Stimulated activated CD4-positive, alpha-beta T cell treated with anti-CD3 and anti-CD28 coated beads, Interleukin-15, amount 100 ng/mL, for 48 hours (primary cell): ENCODE measurements at regions not wholly inside any gene's neighbourhood (a gene's known extent, or its start where the extent isn't known, plus 50 kb on each side); places are given as distances from the start of the nearest gene placed in this dataset.

ENCODE experiments used
- DNase-seq, 2 donors: peaks; one replicate each; pipeline ENCODE4 v3.0.0-alpha.2; 2020; ENCODE audit warnings: low read depth in 2 of 2

GRCh38 chr2:137824501-137824900, 139.8 kb upstream of the HNMT start:
- no peak for DNase-seq

- DNase-seq: no peak
Observed at GRCh38 chr2:137826373-137827372, 137.6 kb upstream of the HNMT start.

GRCh38 chr2:137828624-137829023, 135.6 kb upstream of the HNMT start:
- DNase-seq: no peak

- no peak for DNase-seq
Observed at GRCh38 chr2:137829251-137829650, 135.0 kb upstream of the HNMT start.

- no peak for DNase-seq
Observed at GRCh38 chr2:137834760-137835379, 129.4 kb upstream of the HNMT start.

- no peak for DNase-seq
Observed at GRCh38 chr2:137836671-137837070, 127.6 kb upstream of the HNMT start.

- no peak for DNase-seq
Observed at GRCh38 chr2:137837830-137838229, 126.4 kb upstream of the HNMT start.

GRCh38 chr2:137838255-137839092, 125.8 kb upstream of the HNMT start:
- DNase-seq: no peak

- no peak for DNase-seq
Observed at GRCh38 chr2:137842430-137842829, 121.8 kb upstream of the HNMT start.

- no peak for DNase-seq
Observed at GRCh38 chr2:137842952-137843351, 121.3 kb upstream of the HNMT start.

- no peak for DNase-seq
Observed at GRCh38 chr2:137845422-137845821, 118.9 kb upstream of the HNMT start.

GRCh38 chr2:137846993-137847392, 117.3 kb upstream of the HNMT start:
- no peak for DNase-seq

- DNase-seq: no peak
Observed at GRCh38 chr2:137847443-137847842, 116.8 kb upstream of the HNMT start.

- DNase-seq: no peak
Observed at GRCh38 chr2:137857881-137858280, 106.4 kb upstream of the HNMT start.

GRCh38 chr2:137862651-137863050, 101.6 kb upstream of the HNMT start:
- DNase-seq: no peak

- peak in 1 of 2 donors; percentile 32 for DNase-seq
Observed at GRCh38 chr2:137865954-137866540, 98.2 kb upstream of the HNMT start.

- no peak for DNase-seq
Observed at GRCh38 chr2:137870682-137871081, 93.6 kb upstream of the HNMT start.

GRCh38 chr2:137872577-137872976, 91.7 kb upstream of the HNMT start:
- DNase-seq: no peak

- no peak for DNase-seq
Observed at GRCh38 chr2:137873536-137874244, 90.6 kb upstream of the HNMT start.

- DNase-seq: no peak
Observed at GRCh38 chr2:137879121-137879520, 85.2 kb upstream of the HNMT start.

- DNase-seq: no peak
Observed at GRCh38 chr2:137881711-137882110, 82.6 kb upstream of the HNMT start.
